LNCaP clone FGC (cell line): ENCODE measurements at regions not wholly inside any gene's neighbourhood (a gene's known extent, or its start where the extent isn't known, plus 50 kb on each side); places are given as distances from the start of the nearest gene placed in this dataset.
A peak's percentile ranks its signal among the peaks of the same experiment; 100 is the strongest.

Experiments
- DNase-seq: peaks from one replicate; pipeline ENCODE4 v3.0.0-alpha.2; 2011; ENCODE audit warnings: low read depth
- H3K4me3 ChIP-seq: 2 replicates; pipeline ENCODE4 v1.5.1; 2011; ENCODE audit warnings: mild to moderate bottlenecking, low read depth, low read length, control low read depth
- CTCF ChIP-seq: IDR thresholded peaks from 2 replicates; pipeline ENCODE4 v1.5.1; 2012; ENCODE audit warnings: mild to moderate bottlenecking; ENCODE audit not compliant: control insufficient read depth, insufficient read depth; ENCODE audit errors: extremely low read depth

GRCh38 chr4:185890196-185890595, 78.2 kb upstream of the SORBS2 start:
- no peak for TF ChIP-seq CTCF
- DNase-seq: no peak
- no peak overlapping the region for H3K4me3 ChIP-seq

GRCh38 chr4:185892165-185892564, 80.2 kb upstream of the SORBS2 start:
- H3K4me3 ChIP-seq: no peak overlapping the region
- DNase-seq: no peak
- TF ChIP-seq CTCF: peak; percentile 25; the same call in 1 of the 2 replicates

- DNase-seq: no peak
- no peak overlapping the region for H3K4me3 ChIP-seq
- no peak for TF ChIP-seq CTCF
These were observed 81.5 kb upstream of the SORBS2 start for GRCh38 chr4:185893500-185893899.

GRCh38 chr4:185894481-185894880, 82.5 kb upstream of the SORBS2 start:
- TF ChIP-seq CTCF: no peak
- no peak for DNase-seq
- no peak overlapping the region for H3K4me3 ChIP-seq

GRCh38 chr4:185895351-185895750, 83.4 kb upstream of the SORBS2 start:
- no peak for TF ChIP-seq CTCF
- no peak overlapping the region for H3K4me3 ChIP-seq
- no peak for DNase-seq

GRCh38 chr4:185895866-185896265, 83.9 kb upstream of the SORBS2 start:
- no peak overlapping the region for H3K4me3 ChIP-seq
- TF ChIP-seq CTCF: no peak
- DNase-seq: no peak

GRCh38 chr4:185896817-185897488, 85.0 kb upstream of the SORBS2 start:
- no peak for DNase-seq
- no peak overlapping the region for H3K4me3 ChIP-seq

More at GRCh38 chr4:185896817-185897488, 85.0 kb upstream of the SORBS2 start:
- TF ChIP-seq CTCF: no peak
